AG04449 (cell line): ENCODE measurements at regions not wholly inside any gene's neighbourhood (a gene's known extent, or its start where the extent isn't known, plus 50 kb on each side); places are given as distances from the start of the nearest gene placed in this dataset.

Experiments used
- CTCF ChIA-PET: fragments of 350-600 bp; formaldehyde crosslinking; extraction: SDS; loops from one replicate; lab custom pipeline; 2021; ENCODE audit warnings: antibody characterized with exemption; lab: Yijun Ruan, JAX
- POLR2A ChIA-PET: fragments of 400-600, 350-600 bp; formaldehyde crosslinking; extraction: SDS; loops from one replicate; lab custom pipeline; 2020; ENCODE audit warnings: antibody characterized with exemption, inconsistent platforms; lab: Yijun Ruan, JAX
- DNase-seq: peaks from one replicate; pipeline ENCODE4 v3.0.0-alpha.2; 2010; ENCODE audit warnings: low read depth, low spot score
- H3K4me3 ChIP-seq: 2 replicates; pipeline ENCODE4 v1.5.1; 2011; ENCODE audit warnings: low read depth, mild to moderate bottlenecking, control low read depth, low read length
- CTCF ChIP-seq: IDR thresholded peaks from one replicate; pipeline ENCODE4 v1.5.1; 2011; ENCODE audit warnings: mild to moderate bottlenecking, moderate library complexity, low read length, control low read depth, inconsistent platforms; ENCODE audit not compliant: insufficient read depth; ENCODE audit errors: missing control alignments

DNA sequence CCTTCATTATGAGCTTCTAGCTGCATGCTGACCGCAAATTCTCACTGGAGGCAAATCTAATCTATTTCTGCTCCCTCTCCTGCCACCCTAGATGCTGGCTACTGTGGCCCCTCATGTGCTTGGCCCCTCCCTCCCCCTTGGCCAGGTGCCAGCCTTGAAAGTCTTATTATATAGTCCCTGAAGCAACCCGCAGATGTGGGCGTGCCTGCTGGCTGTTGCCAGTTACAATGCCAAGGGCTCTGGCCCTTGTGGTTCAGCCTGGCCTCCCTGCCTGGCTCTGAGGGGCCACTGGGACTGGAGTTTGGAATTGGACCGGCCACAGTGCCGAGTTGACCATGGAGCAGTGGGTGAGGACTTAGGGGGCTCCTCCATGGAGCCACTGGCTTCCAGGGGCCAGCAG is 78.9 kb upstream of the ACTRT2 start:
- ChIA-PET POLR2A (no interaction called here), CTCF (no interaction called here)
- no peak for DNase-seq
- no peak for TF ChIP-seq CTCF
- no peak overlapping the region for H3K4me3 ChIP-seq

GRCh38 chr1:2943686-2944260 is 77.5 kb upstream of the ACTRT2 start:
- TF ChIP-seq CTCF = no peak
- no peak for DNase-seq
- ChIA-PET CTCF (no interaction called here), POLR2A (no interaction called here)
- no peak overlapping the region for H3K4me3 ChIP-seq

- TF ChIP-seq CTCF = no peak
- ChIA-PET POLR2A (no interaction called here), CTCF (no interaction called here)
Measured at GRCh38 chr1:2944705-2945104, 76.6 kb upstream of the ACTRT2 start.

DNA sequence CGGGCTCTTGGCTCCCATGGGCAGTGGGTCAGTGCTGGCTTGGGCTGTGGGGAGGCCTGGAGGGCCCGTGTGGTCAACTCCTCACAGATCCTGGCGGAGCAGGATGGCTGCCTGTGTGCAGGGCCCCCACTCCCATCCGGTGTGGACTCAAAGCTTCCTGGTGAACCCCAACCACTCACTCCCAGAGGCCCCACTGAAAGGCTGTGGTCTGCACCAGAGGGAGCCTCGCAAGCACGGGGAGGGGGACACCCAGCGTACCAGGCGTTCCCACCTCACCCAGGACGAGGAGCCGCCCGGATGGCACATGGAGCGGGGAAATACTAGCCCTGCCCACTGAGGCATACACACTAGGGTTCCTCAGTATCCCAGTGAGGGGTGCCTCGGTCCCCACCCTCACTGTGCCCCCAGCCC is 75.4 kb upstream of the ACTRT2 start:
- DNase-seq = no peak
- no peak overlapping the region for H3K4me3 ChIP-seq
- ChIA-PET CTCF (no interaction called here), POLR2A (no interaction called here)
- no peak for TF ChIP-seq CTCF

More at GRCh38 chr1:2944705-2945104, 76.6 kb upstream of the ACTRT2 start:
- no peak overlapping the region for H3K4me3 ChIP-seq
- DNase-seq = no peak

- DNase-seq = no peak
- ChIA-PET CTCF (no interaction called here), POLR2A (no interaction called here)
- no peak for TF ChIP-seq CTCF
- no peak overlapping the region for H3K4me3 ChIP-seq
Measured at GRCh38 chr1:2946291-2946690, 75.0 kb upstream of the ACTRT2 start.

- POLR2A ChIA-PET = no interaction called here
- CTCF ChIA-PET = no interaction called here
- no peak for TF ChIP-seq CTCF
- no peak overlapping the region for H3K4me3 ChIP-seq
- DNase-seq = no peak
Measured at GRCh38 chr1:2946999-2947690, 74.1 kb upstream of the ACTRT2 start.
